ENCODE measurements at regions not wholly inside any gene's neighbourhood (a gene's known extent, or its start where the extent isn't known, plus 50 kb on each side); places are given as distances from the start of the nearest gene placed in this dataset.

GRCh38 chr1:82297139-82297896 lies 496.6 kb downstream of the ADGRL2 start:
- no peak for DNase-seq

GRCh38 chr1:82287556-82287955 lies 486.8 kb downstream of the ADGRL2 start:
- DNase-seq: no peak

GRCh38 chr1:82284213-82284612 lies 483.5 kb downstream of the ADGRL2 start:
- no peak for DNase-seq

- DNase-seq: no peak
These were observed 478.5 kb downstream of the ADGRL2 start for GRCh38 chr1:82279241-82279640.

GRCh38 chr1:82273816-82274215 lies 473.1 kb downstream of the ADGRL2 start:
- no peak for DNase-seq

GRCh38 chr1:82269431-82269830 lies 468.7 kb downstream of the ADGRL2 start:
- DNase-seq: no peak

- DNase-seq: no peak
These were observed 468.1 kb downstream of the ADGRL2 start for GRCh38 chr1:82268826-82269225.

- DNase-seq: no peak
These were observed 465.6 kb downstream of the ADGRL2 start for GRCh38 chr1:82266351-82266750.

GRCh38 chr1:82265436-82265835 lies 464.7 kb downstream of the ADGRL2 start:
- no peak for DNase-seq

GRCh38 chr1:82264802-82265201 lies 464.1 kb downstream of the ADGRL2 start:
- no peak for DNase-seq

- no peak for DNase-seq
These were observed 462.7 kb downstream of the ADGRL2 start for GRCh38 chr1:82263396-82263795.

- no peak for DNase-seq
These were observed 459.9 kb downstream of the ADGRL2 start for GRCh38 chr1:82260666-82261065.

GRCh38 chr1:82260051-82260450 lies 459.3 kb downstream of the ADGRL2 start:
- no peak for DNase-seq

GRCh38 chr1:82258887-82259286 lies 458.2 kb downstream of the ADGRL2 start:
- no peak for DNase-seq

GRCh38 chr1:82246050-82246449 lies 445.3 kb downstream of the ADGRL2 start:
- no peak for DNase-seq

- no peak for DNase-seq
These were observed 444.7 kb downstream of the ADGRL2 start for GRCh38 chr1:82245345-82246014.

- no peak for DNase-seq
These were observed 439.8 kb downstream of the ADGRL2 start for GRCh38 chr1:82240571-82240970.

GRCh38 chr1:82230667-82231066 lies 429.9 kb downstream of the ADGRL2 start:
- DNase-seq: no peak

- no peak for DNase-seq
These were observed 426.8 kb downstream of the ADGRL2 start for GRCh38 chr1:82227306-82228095.

GRCh38 chr1:82226186-82226505 lies 425.4 kb downstream of the ADGRL2 start:
- DNase-seq: no peak

GRCh38 chr1:82225421-82226185 lies 424.9 kb downstream of the ADGRL2 start:
- DNase-seq: peak in 1 of 2 donors; percentile 0

- DNase-seq: no peak
These were observed 422.4 kb downstream of the ADGRL2 start for GRCh38 chr1:82223091-82223490.

- DNase-seq: no peak
These were observed 421.0 kb downstream of the ADGRL2 start for GRCh38 chr1:82221721-82222120.

Data from CD4-positive, alpha-beta T cell treated with Interleukin-4 for 1 hour (primary cell).